Neural progenitor cell (in vitro differentiated cells): ENCODE measurements at regions not wholly inside any gene's neighbourhood (a gene's known extent, or its start where the extent isn't known, plus 50 kb on each side); places are given as distances from the start of the nearest gene placed in this dataset.

Experiments used
- EZH2 ChIP-seq: fragments of 200-600 bp; sonication (generic); IDR thresholded peaks from 2 replicates; pipeline ENCODE4 v1.6.1; 2017; ENCODE audit warnings: antibody characterized with exemption, mild to moderate bottlenecking, moderate library complexity
- TF ChIP-seq, protein P1 (sequence below): fragments of 200-600 bp; sonication (generic); IDR thresholded peaks from 2 replicates; pipeline ENCODE4 v1.5.1; 2017; ENCODE audit warnings: antibody characterized with exemption, mild to moderate bottlenecking

DNA sequence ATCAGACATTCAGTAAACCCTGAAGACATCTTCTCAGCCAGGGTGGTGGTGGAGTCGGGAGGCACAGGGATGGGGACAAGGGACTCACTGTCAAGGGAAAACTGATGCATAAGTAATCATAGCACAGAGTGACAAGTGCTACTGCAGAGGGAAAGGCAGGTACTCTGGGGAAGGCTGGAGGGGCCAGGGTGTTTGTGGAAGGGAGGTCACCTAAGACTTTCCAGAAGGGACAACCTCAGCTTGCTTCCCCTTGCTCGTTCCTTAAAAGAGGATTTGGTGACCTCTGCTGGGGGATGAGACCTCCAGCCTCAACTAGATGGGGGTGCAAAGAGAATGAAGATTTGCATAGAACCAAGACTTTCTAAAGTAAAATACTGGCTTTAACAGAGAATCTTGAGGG, 99.5 kb downstream of the SLC4A3 start:
- TF ChIP-seq, protein P1, sequence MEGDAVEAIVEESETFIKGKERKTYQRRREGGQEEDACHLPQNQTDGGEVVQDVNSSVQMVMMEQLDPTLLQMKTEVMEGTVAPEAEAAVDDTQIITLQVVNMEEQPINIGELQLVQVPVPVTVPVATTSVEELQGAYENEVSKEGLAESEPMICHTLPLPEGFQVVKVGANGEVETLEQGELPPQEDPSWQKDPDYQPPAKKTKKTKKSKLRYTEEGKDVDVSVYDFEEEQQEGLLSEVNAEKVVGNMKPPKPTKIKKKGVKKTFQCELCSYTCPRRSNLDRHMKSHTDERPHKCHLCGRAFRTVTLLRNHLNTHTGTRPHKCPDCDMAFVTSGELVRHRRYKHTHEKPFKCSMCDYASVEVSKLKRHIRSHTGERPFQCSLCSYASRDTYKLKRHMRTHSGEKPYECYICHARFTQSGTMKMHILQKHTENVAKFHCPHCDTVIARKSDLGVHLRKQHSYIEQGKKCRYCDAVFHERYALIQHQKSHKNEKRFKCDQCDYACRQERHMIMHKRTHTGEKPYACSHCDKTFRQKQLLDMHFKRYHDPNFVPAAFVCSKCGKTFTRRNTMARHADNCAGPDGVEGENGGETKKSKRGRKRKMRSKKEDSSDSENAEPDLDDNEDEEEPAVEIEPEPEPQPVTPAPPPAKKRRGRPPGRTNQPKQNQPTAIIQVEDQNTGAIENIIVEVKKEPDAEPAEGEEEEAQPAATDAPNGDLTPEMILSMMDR: peak; percentile 51
- TF ChIP-seq EZH2: no peak
